Thymus (tissue), 11 donors: ENCODE measurements at regions not wholly inside any gene's neighbourhood (a gene's known extent, or its start where the extent isn't known, plus 50 kb on each side); places are given as distances from the start of the nearest gene placed in this dataset.

Source experiments
- DNase-seq, 9 donors: peaks; one replicate each; pipeline ENCODE4 v3.0.0-alpha.2; 2013; ENCODE audit warnings: low spot score in 9 of 9, low read depth in 6 of 9, missing footprints in 1 of 9
- H3K27ac ChIP-seq, 2 donors: one replicate each; pipeline ENCODE4 v1.5.1; 2013; ENCODE audit warnings: control low read depth in 1 of 2, low read depth in 1 of 2, low read length in 1 of 2, mild to moderate bottlenecking in 1 of 2, moderate library complexity in 1 of 2
- H3K27me3 ChIP-seq, 2 donors: one replicate each; pipeline ENCODE4 v1.5.1; 2013; ENCODE audit warnings: low read length in 1 of 2; ENCODE audit not compliant: control insufficient read depth in 2 of 2, insufficient read depth in 1 of 2
- H3K36me3 ChIP-seq, 2 donors: one replicate each; pipeline ENCODE4 v1.5.1; 2013; ENCODE audit warnings: low read length in 1 of 2, mild to moderate bottlenecking in 1 of 2, moderate library complexity in 1 of 2; ENCODE audit not compliant: control insufficient read depth in 2 of 2, insufficient read depth in 2 of 2
- H3K4me1 ChIP-seq, 2 donors: one replicate each; pipeline ENCODE4 v1.5.1; 2013; ENCODE audit warnings: low read length in 2 of 2; ENCODE audit not compliant: control insufficient read depth in 2 of 2, insufficient read depth in 2 of 2
- H3K4me3 ChIP-seq, 2 donors: one replicate each; pipeline ENCODE4 v1.5.1; 2013; ENCODE audit warnings: low read length in 2 of 2, control low read depth in 1 of 2, mild to moderate bottlenecking in 1 of 2
- H3K9me3 ChIP-seq, 2 donors: one replicate each; pipeline ENCODE4 v1.5.1; 2013; ENCODE audit warnings: low read length in 1 of 2, mild to moderate bottlenecking in 1 of 2; ENCODE audit not compliant: control insufficient read depth in 2 of 2, insufficient read depth in 1 of 2
- WGBS: extraction: QIAGEN DNeasy Blood & Tissue Kit; methylation state at CpG from one replicate; pipeline ENCODE4 v1.1.7; 2013; 5-methylcytosine and 5-hydroxymethylcytosine counted together
- donor health status: healthy.

- 100% methylated on average over 2 of the region's 2 CpGs for WGBS
- H3K9me3 ChIP-seq = no peaks in the 10 kb centered on the region
- no peak for DNase-seq
- peaks cover under 1 to 11% of the 10 kb centered on the region in 2 donors for H3K4me1 ChIP-seq
- no peaks in the 10 kb centered on the region for H3K36me3 ChIP-seq
- no peaks in the 10 kb centered on the region for H3K27me3 ChIP-seq
- no peak overlapping the region for H3K4me3 ChIP-seq
- H3K27ac ChIP-seq = no peak overlapping the region
Observed at GRCh38 chrX:148385471-148385870, 114.9 kb upstream of the AFF2 start.

- WGBS = 100% methylated on average over 2 of the region's 2 CpGs
- Histone ChIP-seq H3K27ac (no peak overlapping the region), H3K4me3 (no peak overlapping the region), H3K4me1 (no peaks in the 10 kb centered on the region), H3K9me3 (no peaks in the 10 kb centered on the region), H3K27me3 (no peaks in the 10 kb centered on the region), H3K36me3 (no peaks in the 10 kb centered on the region)
- no peak for DNase-seq
Observed at GRCh38 chrX:148389629-148390028, 110.8 kb upstream of the AFF2 start.

DNA sequence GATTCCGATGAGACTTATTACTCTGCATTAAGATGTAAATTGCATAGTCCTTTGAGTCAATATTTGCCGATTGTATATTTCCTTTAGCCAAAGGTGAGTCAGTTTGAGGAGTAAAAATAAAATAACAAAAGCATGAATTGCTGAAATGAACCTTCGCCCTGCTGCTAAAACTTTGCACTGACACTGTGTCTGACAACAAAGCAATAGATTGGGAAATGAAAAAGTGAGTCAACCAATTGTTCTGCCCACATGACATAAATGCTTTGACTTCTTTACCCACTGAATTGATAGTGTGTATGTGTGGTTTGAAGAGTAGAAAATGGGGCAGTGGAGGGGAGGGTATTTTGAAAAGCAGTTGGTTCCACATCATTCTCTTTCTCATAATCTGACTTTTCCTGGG is 88.4 kb upstream of the AFF2 start:
- Histone ChIP-seq H3K4me3 (no peak overlapping the region), H3K4me1 (no peaks in the 10 kb centered on the region), H3K9me3 (no peaks in the 10 kb centered on the region), H3K27ac (no peak overlapping the region), H3K36me3 (no peaks in the 10 kb centered on the region), H3K27me3 (no peaks in the 10 kb centered on the region)
- DNase-seq = no peak
- 94% methylated on average over 3 of the region's 3 CpGs for WGBS

GRCh38 chrX:148416142-148416541 is 84.3 kb upstream of the AFF2 start:
- no peaks in the 10 kb centered on the region for H3K27me3 ChIP-seq
- H3K4me3 ChIP-seq = no peak overlapping the region
- no peak overlapping the region for H3K27ac ChIP-seq
- H3K36me3 ChIP-seq = no peaks in the 10 kb centered on the region
- H3K4me1 ChIP-seq = no peaks in the 10 kb centered on the region
- DNase-seq = no peak
- 95% methylated on average over 2 of the region's 2 CpGs for WGBS
- no peaks in the 10 kb centered on the region for H3K9me3 ChIP-seq

DNA sequence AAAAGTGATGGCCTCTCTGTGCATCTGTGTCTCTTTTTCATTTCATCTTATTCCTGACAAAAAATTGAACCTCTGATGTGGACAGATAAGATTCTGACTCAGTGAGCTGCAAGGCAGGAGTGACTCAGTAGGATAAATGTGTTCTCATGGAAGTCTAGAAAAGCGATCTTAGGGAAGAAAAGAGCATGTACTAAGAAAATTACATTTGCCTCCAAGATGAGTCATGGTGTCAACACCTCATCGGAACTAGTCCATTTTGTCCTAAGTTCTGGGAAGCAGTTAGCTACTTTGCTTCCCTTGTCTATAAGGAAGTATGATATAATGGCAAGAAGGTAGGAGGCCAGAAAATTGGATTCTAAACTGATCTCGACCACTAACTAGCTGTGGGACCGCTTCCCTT is 83.5 kb upstream of the AFF2 start:
- Histone ChIP-seq H3K27ac (no peak overlapping the region), H3K27me3 (no peaks in the 10 kb centered on the region), H3K4me3 (no peak overlapping the region), H3K9me3 (no peaks in the 10 kb centered on the region), H3K4me1 (no peaks in the 10 kb centered on the region), H3K36me3 (no peaks in the 10 kb centered on the region)
- DNase-seq = no peak
- WGBS = 100% methylated on average over 4 of the region's 4 CpGs

DNA sequence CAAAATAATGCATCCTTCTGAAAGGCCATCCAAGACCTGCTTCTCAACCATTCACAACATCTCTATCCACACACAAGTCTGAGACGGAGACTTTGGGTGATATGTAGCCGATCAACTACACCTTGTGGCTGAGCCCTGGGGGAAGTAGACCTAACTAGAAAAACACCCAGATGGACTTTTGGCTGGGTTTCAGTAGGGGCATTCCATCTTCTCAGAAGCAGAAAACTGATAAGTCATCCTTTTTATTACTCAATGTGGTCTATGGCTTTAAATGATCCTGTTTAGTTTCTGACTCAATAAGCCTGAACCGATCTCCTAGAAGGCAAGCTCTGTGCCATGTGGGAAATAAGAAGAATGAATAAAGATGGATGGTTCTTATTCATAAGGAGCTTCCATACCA is 82.5 kb upstream of the AFF2 start:
- Histone ChIP-seq H3K36me3 (no peaks in the 10 kb centered on the region), H3K4me1 (no peaks in the 10 kb centered on the region), H3K27me3 (no peaks in the 10 kb centered on the region), H3K9me3 (no peaks in the 10 kb centered on the region), H3K4me3 (no peak overlapping the region), H3K27ac (no peak overlapping the region)
- WGBS = 96% methylated on average over 3 of the region's 3 CpGs
- no peak for DNase-seq

- Histone ChIP-seq H3K36me3 (no peaks in the 10 kb centered on the region), H3K4me1 (no peaks in the 10 kb centered on the region), H3K27ac (no peak overlapping the region), H3K27me3 (no peaks in the 10 kb centered on the region), H3K4me3 (no peak overlapping the region), H3K9me3 (no peaks in the 10 kb centered on the region)
- WGBS = 98% methylated on average over 4 of the region's 4 CpGs
- DNase-seq = no peak
Observed at GRCh38 chrX:148422526-148422925, 77.9 kb upstream of the AFF2 start.

DNA sequence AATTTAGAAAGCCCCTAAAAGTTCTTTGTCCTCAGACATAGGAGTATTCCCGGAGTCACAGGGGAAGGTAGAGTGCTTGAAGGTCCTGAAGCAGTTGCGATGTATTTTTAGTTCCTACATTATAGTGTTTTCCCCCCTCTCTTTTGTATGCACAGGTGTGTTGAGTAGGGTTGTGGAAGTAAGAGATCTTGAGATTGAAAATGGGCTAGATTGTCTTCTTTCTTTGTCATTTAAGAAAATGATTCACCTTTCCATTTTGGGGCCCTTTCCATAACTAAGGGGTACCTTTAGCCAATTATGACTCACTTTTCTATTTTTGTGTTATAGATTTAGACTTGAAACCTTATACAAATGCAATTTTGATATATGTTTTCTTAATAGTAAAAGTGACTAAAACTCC is 75.8 kb upstream of the AFF2 start:
- no peak overlapping the region for H3K4me3 ChIP-seq
- no peaks in the 10 kb centered on the region for H3K27me3 ChIP-seq
- no peak for DNase-seq
- no peaks in the 10 kb centered on the region for H3K36me3 ChIP-seq
- no peak overlapping the region for H3K27ac ChIP-seq
- WGBS = 97% methylated on average over 2 of the region's 2 CpGs
- H3K4me1 ChIP-seq = no peaks in the 10 kb centered on the region
- H3K9me3 ChIP-seq = no peaks in the 10 kb centered on the region

DNA sequence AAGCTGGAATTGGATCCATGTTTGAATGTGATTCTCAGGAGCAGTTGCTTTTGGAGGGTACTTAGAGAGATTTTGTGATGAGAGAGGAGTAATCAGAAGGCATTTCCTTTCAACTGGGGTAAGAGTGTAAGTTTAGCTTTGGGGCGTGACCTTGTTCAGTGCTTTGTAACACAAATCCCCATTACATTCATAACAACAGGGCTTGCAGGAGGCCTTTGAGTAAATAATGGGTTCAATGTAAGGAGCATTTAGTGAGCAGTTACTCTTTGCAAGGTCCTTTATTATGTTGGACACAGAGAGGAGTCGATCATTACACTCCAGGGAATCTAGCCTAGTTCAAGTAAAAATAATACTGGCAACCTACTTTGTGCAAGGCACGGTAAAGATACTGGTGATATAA is 74.0 kb upstream of the AFF2 start:
- no peaks in the 10 kb centered on the region for H3K36me3 ChIP-seq
- no peak overlapping the region for H3K27ac ChIP-seq
- no peak overlapping the region for H3K4me3 ChIP-seq
- no peaks in the 10 kb centered on the region for H3K4me1 ChIP-seq
- DNase-seq = no peak
- 96% methylated on average over 3 of the region's 3 CpGs for WGBS
- H3K27me3 ChIP-seq = no peaks in the 10 kb centered on the region
- H3K9me3 ChIP-seq = no peaks in the 10 kb centered on the region

DNA sequence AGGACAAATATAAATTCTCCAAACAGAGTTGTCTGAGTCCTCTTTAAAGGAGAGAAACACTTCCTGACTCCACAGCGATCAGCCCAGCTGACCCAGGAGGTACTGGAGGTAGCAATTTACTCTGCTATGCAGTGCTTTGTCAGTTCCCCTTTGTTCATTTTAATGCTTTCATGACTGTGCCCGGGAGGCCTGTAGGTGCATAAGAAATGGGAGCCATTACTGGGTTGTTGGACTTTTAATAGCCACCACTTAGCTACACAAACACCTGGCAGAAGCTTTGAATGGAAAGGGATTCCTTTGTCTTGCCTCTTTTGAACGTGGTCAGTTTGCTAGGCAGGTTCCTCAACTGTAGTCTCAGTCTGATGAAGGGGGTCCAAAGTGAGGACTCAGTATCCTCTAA is 59.0 kb upstream of the AFF2 start:
- Histone ChIP-seq H3K36me3 (no peaks in the 10 kb centered on the region), H3K9me3 (no peaks in the 10 kb centered on the region), H3K27ac (no peak overlapping the region), H3K27me3 (no peaks in the 10 kb centered on the region), H3K4me1 (peaks cover 0 to 3% of the 10 kb centered on the region in 2 donors), H3K4me3 (no peak overlapping the region)
- WGBS = 78% methylated on average over 3 of the region's 3 CpGs
- DNase-seq = no peak
